GM12891 (cell line): ENCODE measurements at regions not wholly inside any gene's neighbourhood (a gene's known extent, or its start where the extent isn't known, plus 50 kb on each side); places are given as distances from the start of the nearest gene placed in this dataset.

Source experiments
- DNase-seq: peaks from one replicate; pipeline ENCODE4 v3.0.0; 2011; ENCODE audit warnings: low spot score; ENCODE audit not compliant: insufficient read length
- FAIRE-seq: peaks from 2 replicates; lab custom pipeline; 2011; peaks lifted over from hg19 to GRCh38; lab: Jason Lieb, UNC
- POLR2A ChIP-seq: IDR thresholded peaks from 2 replicates; pipeline ENCODE4 v1.6.1; 2011; ENCODE audit warnings: low read depth, low read length, control low read depth
- POU2F2 ChIP-seq: IDR thresholded peaks from 2 replicates; pipeline ENCODE4 v1.6.1; 2011; ENCODE audit warnings: low read depth, mild to moderate bottlenecking, control low read depth, low read length, moderate library complexity
- SPI1 ChIP-seq: IDR thresholded peaks from 2 replicates; pipeline ENCODE4 v1.6.1; 2011; ENCODE audit warnings: low read depth, low read length, control low read depth
- TAF1 ChIP-seq: IDR thresholded peaks from 2 replicates; pipeline ENCODE4 v1.6.1; 2011; ENCODE audit warnings: low read depth, low read length, control low read depth

GRCh38 chr6:63154535-63154934 is 56.7 kb upstream of the FKBP1C start:
- DNase-seq (no peak), FAIRE-seq (no peak)
- TF ChIP-seq TAF1 (no peak), SPI1 (peak; percentile 6; the same call in 1 of the 2 replicates), POU2F2 (no peak), POLR2A (no peak)
